NCI-H82 (cell line): ENCODE measurements at regions not wholly inside any gene's neighbourhood (a gene's known extent, or its start where the extent isn't known, plus 50 kb on each side); places are given as distances from the start of the nearest gene placed in this dataset.
A peak's percentile ranks its signal among the peaks of the same experiment; 100 is the strongest.

ENCODE experiments used
- DNase-seq: peaks from one replicate; lab custom pipeline; 2025; lab: John Stamatoyannopoulos, UW

- no peak for DNase-seq
These were observed 441.4 kb downstream of the PDCD6IP start for GRCh38 chr3:34239875-34240274.

- DNase-seq, result no peak
These were observed 449.0 kb downstream of the PDCD6IP start for GRCh38 chr3:34247401-34247800.

GRCh38 chr3:34248352-34248751, 449.9 kb downstream of the PDCD6IP start:
- DNase-seq, result no peak

- no peak for DNase-seq
These were observed 455.9 kb downstream of the PDCD6IP start for GRCh38 chr3:34254285-34254684.

- DNase-seq, result no peak
These were observed 457.6 kb downstream of the PDCD6IP start for GRCh38 chr3:34256021-34256420.

GRCh38 chr3:34256791-34257190, 458.4 kb downstream of the PDCD6IP start:
- DNase-seq, result no peak

GRCh38 chr3:34258271-34258998, 460.0 kb downstream of the PDCD6IP start:
- no peak for DNase-seq

GRCh38 chr3:34260271-34261000, 462.0 kb downstream of the PDCD6IP start:
- peak; percentile 74 for DNase-seq

GRCh38 chr3:34261001-34261385, 462.6 kb downstream of the PDCD6IP start:
- peak; percentile 62 for DNase-seq

- DNase-seq, result no peak
These were observed 464.7 kb downstream of the PDCD6IP start for GRCh38 chr3:34263101-34263621.

- DNase-seq, result no peak
These were observed 466.1 kb downstream of the PDCD6IP start for GRCh38 chr3:34264337-34265041.

- no peak for DNase-seq
These were observed 468.7 kb downstream of the PDCD6IP start for GRCh38 chr3:34267088-34267487.

- no peak for DNase-seq
These were observed 469.7 kb downstream of the PDCD6IP start for GRCh38 chr3:34268032-34268709.

- DNase-seq, result no peak
These were observed 477.4 kb downstream of the PDCD6IP start for GRCh38 chr3:34275811-34276210.

- DNase-seq, result no peak
These were observed 477.9 kb downstream of the PDCD6IP start for GRCh38 chr3:34276342-34276741.

- DNase-seq, result no peak
These were observed 478.7 kb downstream of the PDCD6IP start for GRCh38 chr3:34277110-34277509.

GRCh38 chr3:34279901-34280300, 481.5 kb downstream of the PDCD6IP start:
- no peak for DNase-seq

- no peak for DNase-seq
These were observed 485.3 kb downstream of the PDCD6IP start for GRCh38 chr3:34283751-34284150.

GRCh38 chr3:34284959-34285826, 486.8 kb downstream of the PDCD6IP start:
- DNase-seq, result peak; percentile 26

GRCh38 chr3:34285827-34286188, 487.4 kb downstream of the PDCD6IP start:
- DNase-seq, result no peak

- DNase-seq, result peak; percentile 37
These were observed 494.3 kb downstream of the PDCD6IP start for GRCh38 chr3:34292605-34293300.
